ENCODE measurements at regions not wholly inside any gene's neighbourhood (a gene's known extent, or its start where the extent isn't known, plus 50 kb on each side); places are given as distances from the start of the nearest gene placed in this dataset.

DNA sequence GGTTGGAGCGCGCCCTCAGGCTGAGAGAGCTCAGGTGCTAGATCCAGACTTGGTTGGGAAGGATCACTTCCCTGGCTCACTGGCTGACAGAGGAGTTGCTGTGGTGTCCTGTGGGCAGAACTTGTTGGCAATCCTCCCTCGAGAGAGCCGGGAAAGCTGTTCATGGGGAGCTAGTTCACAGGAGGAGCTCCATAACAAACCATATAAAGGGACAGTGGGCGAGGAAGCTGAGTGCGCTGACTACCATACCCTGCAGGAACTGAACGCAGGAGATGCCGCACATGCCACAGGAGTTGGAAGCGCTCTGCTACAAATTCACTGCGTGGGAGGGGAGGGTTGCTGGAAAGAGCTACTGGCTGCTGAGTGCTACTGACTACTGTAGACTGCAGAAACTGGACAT is 243.2 kb downstream of the OGFRL1 start:
- no peak for DNase-seq

DNA sequence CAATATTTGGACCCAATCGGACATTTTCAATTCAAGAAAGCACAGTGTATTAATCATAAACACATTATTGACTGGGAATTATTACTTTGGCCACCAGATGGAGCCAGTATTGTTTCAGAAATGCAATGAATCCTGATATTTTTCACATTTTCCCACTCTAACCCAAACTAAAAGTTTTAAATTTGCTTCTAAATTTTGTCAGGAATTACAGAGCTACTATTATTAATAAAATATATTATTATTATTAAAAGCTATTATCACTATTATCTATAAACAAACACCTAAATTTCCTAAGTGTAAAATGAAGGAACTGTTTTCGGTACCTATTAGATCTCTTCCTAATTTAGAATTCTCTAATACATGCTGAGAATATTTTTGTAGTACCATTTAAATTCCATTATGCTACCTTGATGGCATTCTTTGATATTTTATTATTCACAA is 245.3 kb downstream of the OGFRL1 start:
- no peak for DNase-seq

DNA sequence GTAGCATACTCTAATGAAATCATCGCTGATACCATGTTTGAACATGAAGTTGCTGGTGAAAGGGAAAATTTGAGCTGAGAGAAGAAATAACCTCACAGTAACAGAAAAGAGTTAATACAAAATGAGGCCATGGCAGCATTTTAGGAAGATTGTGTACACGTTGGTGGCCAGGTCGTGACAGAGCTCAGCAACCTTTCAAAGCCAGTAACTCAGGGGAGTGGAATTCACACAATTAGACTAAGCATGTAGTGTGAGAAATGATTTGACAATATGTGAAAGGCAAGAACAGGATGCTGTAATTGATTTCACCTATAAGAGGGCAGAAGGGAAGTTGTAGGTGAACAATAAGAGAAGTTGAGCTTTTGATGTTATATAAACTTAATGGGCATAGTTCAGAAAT is 246.3 kb downstream of the OGFRL1 start:
- DNase-seq: no peak

DNA sequence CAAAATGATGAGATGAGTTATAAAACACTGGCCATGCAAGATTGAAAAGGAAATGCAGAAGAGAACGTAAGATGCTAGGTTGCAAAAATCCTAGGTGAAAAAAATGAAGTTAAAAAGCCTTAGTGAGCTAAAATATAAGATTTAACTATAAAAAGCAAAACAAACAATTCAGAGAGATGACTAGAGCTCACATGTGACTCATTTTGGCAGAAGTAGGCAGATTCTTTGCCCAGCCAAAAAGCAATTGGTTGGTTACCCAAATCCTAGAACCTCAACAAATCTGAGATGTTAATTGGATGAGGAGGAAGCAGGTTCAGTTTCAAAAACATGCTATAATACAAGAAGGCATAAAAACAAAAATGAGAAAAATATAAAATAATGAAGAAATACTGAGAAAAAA is 249.1 kb downstream of the OGFRL1 start:
- no peak for DNase-seq

DNA sequence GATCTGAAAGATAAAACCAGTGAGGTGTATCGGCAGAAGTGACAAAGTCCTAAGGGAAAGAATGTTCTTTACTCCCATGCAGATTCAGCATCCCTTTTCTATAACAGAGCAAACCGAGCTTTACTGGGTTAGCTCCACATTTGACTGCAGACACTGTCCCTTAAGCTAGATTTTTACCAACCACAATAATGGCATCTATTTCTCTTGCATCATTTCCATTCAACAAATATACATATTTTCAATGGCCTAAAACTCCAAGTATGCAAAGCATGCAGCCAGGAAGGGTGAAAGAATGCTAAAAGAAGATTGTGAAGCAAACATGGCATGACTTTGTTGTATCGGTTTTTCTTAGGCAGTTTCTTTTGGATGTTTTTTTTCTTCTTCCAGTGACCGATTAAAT is 255.4 kb downstream of the OGFRL1 start:
- no peak for DNase-seq

DNA sequence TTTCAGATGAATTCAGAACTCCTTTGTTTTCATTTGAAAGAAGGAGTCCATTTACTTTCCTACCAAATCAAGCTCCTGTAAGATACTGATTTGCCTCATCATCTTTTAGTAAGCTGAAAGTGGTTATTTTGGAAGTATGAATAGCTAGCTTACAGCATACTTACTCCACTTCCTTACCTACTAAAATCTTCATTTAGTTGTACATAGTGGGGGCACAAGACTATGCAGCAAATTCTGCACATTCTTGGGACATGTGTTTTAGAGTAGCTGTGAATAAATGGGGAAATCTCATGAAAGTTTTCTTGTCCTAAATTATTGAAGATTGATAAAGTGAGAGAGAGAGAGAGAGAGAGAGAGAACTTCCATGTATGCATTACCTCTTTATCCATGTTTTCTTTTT is 256.3 kb downstream of the OGFRL1 start:
- DNase-seq: no peak

DNA sequence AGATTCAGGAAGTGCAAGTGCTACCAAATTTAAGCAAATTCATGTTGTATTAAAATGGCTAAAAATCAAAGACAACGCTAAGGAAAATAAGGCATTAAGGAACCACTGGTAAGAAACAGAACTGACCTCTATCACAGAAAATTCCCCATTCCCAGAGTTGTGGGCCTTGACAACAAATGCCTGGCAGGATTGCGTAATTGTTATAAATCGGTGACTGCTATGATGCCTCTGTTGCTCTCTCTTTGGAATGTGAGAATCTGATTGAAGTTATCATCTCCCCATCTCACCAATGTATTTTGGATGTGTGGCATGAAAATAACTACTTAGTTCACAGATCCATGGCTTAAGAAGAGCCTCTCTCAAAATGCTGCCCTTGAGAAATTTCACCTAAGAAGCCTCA is 257.3 kb downstream of the OGFRL1 start:
- no peak for DNase-seq

DNA sequence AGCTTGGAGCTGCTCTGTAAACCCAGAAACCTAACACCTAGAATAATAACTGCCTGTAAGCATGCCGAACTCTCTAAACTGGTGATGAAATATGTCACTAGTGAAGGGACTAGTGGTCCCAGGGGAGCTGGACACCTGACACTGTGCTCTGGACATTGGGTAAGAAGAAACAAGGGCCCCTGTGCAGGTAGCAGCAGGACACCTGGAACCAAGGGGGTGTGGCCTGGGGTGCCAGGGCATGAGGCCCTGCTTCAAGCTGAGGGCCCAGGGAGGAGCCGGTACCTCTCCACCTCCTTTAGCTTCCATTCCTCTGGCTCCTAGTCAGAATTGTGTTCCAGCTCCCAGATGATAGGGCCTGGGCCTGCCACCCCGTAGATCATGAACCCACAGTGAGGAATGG is 263.2 kb downstream of the OGFRL1 start:
- no peak for DNase-seq

DNA sequence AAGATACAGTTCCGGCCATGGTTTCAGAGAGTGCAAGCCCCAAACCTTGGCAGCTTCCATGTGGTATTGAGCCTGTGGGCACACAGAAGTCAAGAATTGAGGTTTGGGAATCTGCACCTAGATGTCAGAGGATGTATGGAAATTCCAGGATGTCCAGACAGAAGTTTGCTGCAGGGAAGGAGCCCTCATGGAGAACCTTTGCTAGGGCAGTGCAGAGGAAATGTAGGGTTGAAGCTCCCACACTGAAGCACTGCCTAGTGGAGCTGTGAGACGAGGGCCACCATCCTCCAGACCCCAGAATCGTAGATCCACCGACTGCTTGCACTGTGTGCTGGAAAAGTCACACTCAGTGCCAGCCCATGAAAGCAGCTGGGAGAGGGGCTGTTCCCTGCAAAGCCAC is 267.5 kb downstream of the OGFRL1 start:
- DNase-seq: no peak

DNA sequence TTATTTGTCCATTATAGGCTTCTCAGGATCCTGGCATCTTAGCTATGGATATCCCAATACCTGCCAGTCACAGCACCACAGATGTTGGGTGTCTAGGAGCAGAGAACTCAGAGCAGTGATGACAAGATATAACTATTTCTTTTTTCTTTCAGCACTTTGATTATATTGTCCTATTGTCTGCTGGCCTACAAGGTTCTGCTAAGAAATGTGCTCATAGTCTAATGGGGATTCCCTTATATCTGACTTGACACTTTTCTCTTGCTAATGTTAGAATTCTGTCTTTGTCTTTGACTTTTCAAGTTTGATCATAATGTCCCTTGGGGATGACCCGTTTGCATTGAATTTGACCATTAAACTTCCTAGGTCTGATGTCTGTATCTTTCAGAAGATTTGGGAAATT is 270.4 kb downstream of the OGFRL1 start:
- DNase-seq: no peak

DNA sequence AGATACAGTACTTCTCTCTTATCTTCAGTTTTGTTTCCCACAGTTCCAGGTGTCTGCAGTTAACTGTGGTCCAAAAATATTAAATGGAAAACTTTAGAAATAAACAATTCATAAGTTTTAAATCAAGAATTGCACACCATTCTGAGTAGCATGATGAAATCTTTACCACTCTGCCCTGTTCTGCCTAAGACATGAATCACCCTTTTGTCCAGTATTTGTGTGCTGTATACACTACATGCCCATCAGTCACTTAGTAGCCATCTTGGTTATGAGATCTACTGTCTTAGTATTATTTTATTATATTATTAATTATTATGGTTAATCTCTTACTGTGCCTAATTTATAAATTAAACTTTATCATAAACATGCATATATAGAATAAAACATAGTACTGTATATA is 279.0 kb downstream of the OGFRL1 start:
- no peak for DNase-seq

DNA sequence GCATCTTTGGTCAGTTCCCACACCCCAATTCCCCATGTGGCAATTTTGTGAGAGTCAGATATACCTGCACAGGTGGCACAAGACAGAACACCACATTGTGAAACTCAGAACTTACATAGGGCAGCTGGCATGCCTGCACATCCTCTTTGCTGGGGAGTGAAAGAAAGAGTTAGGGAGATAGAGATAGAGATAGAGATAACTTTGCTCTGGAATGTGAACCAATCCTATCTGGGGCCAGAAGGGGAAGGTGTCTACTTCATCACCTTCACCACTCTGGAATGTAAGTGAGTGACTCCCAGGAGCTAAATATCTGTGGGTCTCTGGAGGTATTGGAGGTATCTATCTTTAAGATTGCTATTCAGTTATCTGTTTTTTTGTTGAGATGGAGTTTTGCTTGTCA is 289.2 kb downstream of the OGFRL1 start:
- DNase-seq: no peak

DNA sequence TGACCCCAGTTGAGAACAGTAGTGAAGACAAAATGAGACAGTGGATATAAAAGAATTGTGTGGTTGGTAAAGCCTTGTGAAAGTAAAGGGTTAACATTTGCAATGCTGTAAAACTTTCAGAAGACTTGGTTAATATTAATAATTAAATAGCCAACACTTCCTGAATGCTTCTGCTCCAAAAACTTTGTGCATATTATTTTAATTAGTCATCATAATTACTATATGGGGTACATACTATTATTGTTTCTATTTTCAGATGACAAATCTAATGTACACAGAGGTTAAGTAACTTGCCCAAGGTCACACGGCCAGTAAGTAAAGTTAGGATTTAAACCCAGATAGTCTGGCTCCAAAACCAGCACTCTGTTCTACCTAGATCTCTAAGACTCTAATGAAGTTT is 291.3 kb downstream of the OGFRL1 start:
- no peak for DNase-seq

DNA sequence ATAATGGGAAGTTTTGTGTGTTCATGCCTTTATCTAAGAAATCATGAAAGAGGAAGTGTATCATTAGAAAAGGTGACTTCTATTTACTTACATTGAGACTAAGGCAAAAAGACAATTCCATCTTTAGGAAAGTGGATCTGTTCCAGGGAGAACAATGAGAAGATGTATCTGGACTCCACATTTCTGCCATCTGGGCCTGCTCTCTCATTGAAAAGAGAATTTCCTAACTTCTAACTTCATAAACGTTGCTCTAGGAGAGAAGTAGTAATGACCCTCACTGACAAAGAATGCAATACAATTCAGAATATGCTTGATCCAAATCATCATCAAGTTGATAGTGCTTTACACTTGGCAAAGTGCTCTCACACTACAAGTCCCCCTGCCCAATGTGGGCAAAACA is 294.2 kb downstream of the OGFRL1 start:
- no peak for DNase-seq

DNA sequence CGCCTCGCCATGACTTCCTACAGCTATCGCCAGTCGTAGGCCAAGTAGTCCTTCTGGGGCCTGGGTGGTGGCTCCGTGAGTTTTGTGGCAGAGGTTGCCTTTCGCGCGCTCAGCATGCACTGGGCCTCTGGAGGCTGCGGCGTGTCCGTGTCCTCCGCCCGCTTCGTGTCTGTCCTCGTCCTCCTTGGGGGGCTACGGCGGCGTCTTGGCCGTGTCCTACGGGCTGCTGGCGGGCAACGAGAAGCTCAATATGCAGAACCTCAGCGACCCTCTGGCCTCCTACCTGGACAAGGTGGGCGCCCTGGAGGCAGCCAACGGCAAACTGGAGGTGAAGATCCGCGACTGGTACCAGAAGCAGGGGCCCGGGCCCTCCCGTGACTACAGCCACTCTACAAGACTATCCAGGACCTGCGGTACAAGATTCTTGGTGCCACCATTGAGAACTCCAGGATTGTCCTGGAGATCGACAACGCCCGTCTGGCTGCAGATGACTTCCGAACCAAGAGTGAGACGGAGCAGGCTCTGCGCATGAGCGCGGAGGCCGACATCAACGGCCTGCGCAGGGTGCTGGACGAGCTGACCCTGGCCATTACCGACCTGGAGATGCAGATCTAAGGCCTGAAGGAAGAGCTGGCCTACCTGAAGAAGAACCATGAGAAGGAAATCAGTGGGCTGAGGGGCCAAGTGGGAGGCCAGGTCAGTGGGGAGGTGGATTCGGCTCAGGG is 296.3 kb downstream of the OGFRL1 start:
- no peak for DNase-seq

DNA sequence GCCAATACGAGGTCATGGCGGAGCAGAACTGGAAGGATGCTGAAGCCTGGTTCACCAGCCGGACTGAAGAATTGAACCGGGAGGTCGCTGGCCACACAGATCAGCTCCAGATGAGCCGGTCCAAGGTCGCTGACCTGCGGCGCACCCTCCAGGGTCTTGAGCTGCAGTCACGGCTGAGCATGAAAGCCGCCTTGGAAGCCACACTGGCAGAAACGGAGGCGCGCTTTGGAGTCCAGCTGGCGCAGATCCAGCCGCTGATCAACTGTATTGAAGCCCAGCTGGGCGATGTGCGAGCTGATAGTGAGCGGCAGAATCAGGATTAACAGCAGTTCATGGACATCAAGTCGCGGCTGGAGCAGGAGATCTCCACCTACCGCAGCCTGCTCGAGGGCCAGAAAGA is 296.9 kb downstream of the OGFRL1 start:
- DNase-seq: no peak

DNA sequence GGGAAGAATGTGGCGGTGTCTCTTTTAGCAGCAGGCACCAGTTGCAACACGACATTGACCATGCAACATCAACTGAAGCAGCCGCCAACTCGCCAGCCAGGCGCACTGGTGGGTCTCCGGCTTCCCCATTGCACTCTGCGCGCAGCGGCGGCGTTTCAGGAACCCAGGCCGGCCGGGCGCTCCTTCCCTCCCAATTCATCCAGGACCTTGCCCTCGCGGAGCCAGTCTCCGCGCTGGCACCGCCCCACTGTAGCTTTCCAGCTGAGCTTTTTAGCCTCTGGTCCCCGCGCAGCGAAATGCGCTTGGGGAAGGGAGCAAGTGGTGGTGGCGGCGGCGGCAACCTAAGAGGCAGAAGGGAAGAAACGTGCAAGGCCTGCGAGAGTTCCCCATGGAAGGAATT is 297.9 kb upstream of the RIMS1 start:
- no peak for DNase-seq

DNA sequence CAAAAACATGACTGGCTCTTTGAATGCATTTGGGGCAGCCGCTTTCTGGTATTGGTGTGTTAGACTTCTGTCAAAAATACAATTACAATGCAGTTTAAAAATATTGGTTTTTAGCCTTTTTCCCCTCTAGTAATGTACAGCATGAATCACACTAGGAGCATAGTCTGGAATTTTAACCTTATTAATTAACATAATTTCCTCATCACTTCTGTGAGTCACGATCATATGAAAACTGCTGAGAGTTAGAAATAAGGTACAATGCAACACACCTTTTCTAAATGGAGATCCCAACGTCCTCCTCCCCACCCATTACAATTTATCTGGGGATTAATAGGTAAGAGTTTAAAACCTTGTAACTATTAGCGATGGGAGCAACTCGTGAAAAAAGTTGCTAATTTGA is 297.1 kb upstream of the RIMS1 start:
- DNase-seq: no peak

DNA sequence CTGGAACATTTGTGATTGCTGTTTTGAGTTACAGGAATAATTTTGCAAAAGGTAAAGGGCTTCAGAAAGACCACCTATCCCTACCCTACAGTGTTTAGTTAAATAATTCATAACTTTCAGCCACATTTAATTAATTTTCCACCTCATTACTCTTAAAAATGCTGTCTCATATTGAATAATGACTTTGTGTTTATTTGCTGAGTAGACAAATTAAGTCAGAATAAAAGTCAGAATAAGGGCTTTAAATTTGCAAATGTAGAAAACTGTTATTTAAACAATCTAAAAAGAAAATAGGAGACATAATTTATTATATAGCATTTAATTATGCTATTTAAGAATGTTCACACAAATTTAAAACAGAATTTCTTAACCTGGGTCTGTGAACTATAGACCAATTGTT is 293.7 kb upstream of the RIMS1 start:
- no peak for DNase-seq

DNA sequence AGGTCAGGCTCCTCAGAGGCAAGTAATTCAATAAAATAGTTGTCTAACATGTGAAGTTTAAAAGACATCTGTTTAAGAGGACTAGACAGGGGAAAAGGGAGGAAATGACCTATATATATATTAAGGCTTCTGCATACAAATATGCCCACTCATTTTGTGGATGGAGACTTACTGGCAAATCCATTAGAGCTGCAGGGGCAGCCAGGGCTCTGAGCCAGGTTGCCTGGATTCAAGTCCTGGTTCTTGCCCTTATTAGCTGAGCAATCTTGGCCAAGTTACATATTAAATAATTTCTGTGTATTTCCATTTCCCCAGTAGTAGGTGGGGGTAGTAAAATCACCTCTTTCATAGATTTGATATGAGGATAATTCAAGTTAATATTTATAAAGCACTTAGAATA is 287.0 kb upstream of the RIMS1 start:
- DNase-seq: peak; percentile 70

DNA sequence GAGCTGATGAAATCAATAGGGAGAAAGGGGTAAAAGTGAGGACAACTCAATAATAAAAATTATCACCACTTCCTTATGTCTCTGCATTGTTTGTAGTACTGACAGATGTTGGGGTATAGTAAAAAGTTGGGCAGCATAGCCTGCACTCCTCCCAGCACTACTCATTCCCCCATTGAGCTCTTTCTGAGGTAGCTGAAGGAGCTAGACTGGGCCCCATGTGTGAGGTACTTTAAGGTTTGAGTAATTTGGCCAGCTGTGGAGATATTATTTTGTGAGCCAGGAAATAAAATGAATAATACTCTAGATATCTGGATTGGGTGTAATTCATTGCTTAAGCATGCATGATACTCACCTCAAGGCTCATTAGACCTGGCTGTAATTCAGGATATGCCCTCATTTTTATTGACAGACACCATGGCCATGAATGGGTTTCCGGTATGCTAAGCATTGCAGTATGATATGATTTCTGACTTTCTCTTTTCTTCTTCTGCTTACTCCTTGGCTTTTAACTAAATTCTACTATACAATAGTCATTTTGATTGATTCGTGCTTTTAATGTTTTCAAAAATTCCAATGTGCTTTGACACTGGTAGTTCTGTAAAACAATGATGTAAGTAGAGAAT is 283.9 kb upstream of the RIMS1 start:
- no peak for DNase-seq

DNA sequence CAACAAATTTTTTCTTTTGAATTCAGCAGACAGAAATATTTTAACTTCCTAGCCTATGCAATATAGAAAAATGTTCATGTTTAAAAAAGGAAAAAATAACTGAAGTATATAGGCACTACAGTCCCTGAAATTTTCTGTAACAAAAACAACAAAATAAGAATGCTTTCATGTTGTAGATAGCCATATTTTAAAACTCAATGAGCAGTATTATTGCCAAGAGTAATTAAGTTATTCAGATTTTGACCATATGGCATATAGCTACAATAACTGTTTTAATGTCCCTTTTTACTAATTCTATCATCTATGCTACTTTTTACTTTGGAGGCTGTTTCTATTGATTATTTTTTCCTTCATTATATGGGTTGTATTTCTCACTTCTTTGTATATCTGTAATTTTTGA is 283.3 kb upstream of the RIMS1 start:
- DNase-seq: no peak

DNA sequence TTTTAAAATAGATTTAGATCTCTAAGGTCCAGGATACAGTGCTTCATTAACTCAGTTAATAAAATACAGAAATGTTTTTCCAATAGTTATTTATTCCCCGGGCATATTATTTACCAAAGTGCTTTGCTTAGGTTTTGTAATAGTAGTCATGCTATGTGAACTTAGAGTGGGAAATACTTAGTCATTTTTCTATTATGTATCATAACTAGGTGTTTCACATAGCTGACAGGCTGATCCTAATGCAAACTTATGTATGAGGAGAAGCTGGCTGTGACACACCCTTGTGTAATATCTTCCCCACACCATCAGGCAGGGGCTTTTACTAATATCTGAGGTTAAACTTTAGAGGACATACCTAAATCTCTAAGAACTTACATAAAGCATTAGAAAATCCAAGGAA is 277.7 kb upstream of the RIMS1 start:
- DNase-seq: no peak

DNA sequence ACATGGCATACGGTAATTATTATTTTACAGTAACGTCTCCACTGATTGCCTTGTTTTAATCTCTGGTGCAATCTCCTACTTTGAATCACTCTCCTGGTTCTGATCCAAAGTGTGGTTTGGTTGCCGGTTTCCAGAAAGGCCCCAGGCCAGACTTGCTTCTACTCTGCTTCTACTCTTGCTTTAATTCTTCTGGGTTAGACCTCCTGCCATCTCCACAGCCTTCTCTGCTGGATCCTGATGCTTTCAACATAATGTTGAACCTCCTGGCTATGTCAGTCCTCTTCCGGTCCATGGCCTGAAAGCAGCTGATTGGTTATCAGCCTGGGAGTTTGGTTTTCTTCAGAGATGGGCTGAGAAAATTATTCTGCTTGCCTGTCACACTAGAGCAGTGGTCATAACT is 266.5 kb upstream of the RIMS1 start:
- DNase-seq: no peak

DNA sequence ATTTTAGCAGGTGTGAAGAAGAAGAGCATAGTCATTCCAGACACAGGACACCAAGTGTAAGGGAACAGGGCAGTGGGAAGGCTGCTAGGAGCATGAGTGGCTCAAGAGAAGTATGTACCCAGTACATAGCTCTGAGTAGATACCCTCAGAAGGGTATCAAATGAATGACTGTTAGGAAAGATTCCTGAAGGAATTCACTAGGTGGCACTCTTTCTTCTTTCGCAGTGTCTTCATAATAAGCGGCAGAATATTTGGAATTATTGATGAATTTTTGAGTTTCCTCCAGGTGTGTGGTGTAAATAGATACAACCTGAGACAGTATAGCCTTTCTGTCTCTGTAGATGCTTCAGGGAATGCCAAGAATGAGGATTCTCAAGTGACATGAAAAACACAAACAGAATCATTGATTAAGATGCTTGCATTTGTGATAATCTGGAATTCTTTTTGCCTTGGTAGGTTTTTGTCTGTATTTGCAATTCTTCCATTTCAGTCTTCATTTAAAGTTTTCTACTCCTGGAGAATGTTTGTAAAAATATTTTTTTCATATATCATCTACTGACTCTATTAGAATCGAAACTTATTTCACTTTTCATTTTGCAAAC is 264.3 kb upstream of the RIMS1 start:
- no peak for DNase-seq

Measured in femur (tissue), 1 donor.